Gastrocnemius medialis (tissue), 4 donors: ENCODE measurements at regions not wholly inside any gene's neighbourhood (a gene's known extent, or its start where the extent isn't known, plus 50 kb on each side); places are given as distances from the start of the nearest gene placed in this dataset.

Experiments used
- ATAC-seq, 2 donors: fragments of 150-250 bp; one replicate each; pipeline ENCODE4 v1.9.1; 2016
- DNase-seq, 2 donors: peaks; one replicate each; pipeline ENCODE4 v3.0.0-alpha.2; 2019
- H3K27ac ChIP-seq, 4 donors: fragments of 200-600 bp; sonication (generic); 1 replicate in 1 of 4; 2 replicates in 3 of 4; pipeline ENCODE4 v1.5.1; 2016 to 2018; ENCODE audit warnings: mild to moderate bottlenecking in 2 of 4, moderate library complexity in 1 of 4
- H3K27me3 ChIP-seq, 3 donors: fragments of 200-600 bp; sonication (generic) in 2 of 3; 1 replicate in 1 of 3; 2 replicates in 2 of 3; pipeline versions ENCODE4 v1.5.1 to v1.6.0; 2016 to 2019; ENCODE audit warnings: mild to moderate bottlenecking in 1 of 3, moderate library complexity in 1 of 3
- H3K36me3 ChIP-seq, 2 donors: fragments of 200-600 bp; sonication (generic) in 1 of 2; one replicate each; pipeline ENCODE4 v1.5.1; 2017 to 2018
- H3K4me1 ChIP-seq, 2 donors: fragments of 200-600 bp; sonication (generic) in 1 of 2; one replicate each; pipeline ENCODE4 v1.5.1; 2016 to 2017; ENCODE audit warnings: mild to moderate bottlenecking in 2 of 2
- H3K4me3 ChIP-seq, 4 donors: fragments of 200-600 bp; sonication (generic) in 3 of 4; 1 replicate in 1 of 4; 2 replicates in 3 of 4; pipeline ENCODE4 v1.5.1; 2016 to 2019; ENCODE audit warnings: mild to moderate bottlenecking in 2 of 4
- H3K9me3 ChIP-seq, 3 donors: fragments of 200-600 bp; sonication (generic) in 2 of 3; 1 replicate in 1 of 3; 2 replicates in 2 of 3; pipeline ENCODE4 v1.5.1; 2016 to 2019
- POLR2A ChIP-seq, 2 donors: fragments of 450-650 bp; IDR thresholded peaks; one replicate each; pipeline ENCODE4 v1.6.1; 2017; ENCODE audit warnings: antibody characterized with exemption in 2 of 2, mild to moderate bottlenecking in 2 of 2, moderate library complexity in 2 of 2
- in situ Hi-C, 4 donors: fragments of 200-750 bp; cut with MboI; loops; one replicate each; pipeline versions ENCODE4 v1.15.0 to v1.8.0; 2017; ENCODE audit warnings: low sequenced_read_pairs in 4 of 4
- intact Hi-C: fragments of 100-400 bp; cut with DNase I; formaldehyde crosslinking; loops from one replicate; pipeline ENCODE4 v1.15.1; 2023; ENCODE audit warnings: low total_unique reads
- TF ChIP-seq, protein P1 (sequence below), 5 experiments: fragments of 450-650 bp in 3 of 5; fragments of 200-600 bp in 2 of 5; sonication (generic) in 2 of 5; IDR thresholded peaks in 4 of 5; conservative IDR thresholded peaks in 1 of 5; 1 replicate in 4 of 5; 2 replicates in 1 of 5; pipeline ENCODE4 v1.5.1; 2016 to 2019; ENCODE audit warnings: antibody characterized with exemption in 5 of 5, mild to moderate bottlenecking in 3 of 5, moderate library complexity in 3 of 5

DNA sequence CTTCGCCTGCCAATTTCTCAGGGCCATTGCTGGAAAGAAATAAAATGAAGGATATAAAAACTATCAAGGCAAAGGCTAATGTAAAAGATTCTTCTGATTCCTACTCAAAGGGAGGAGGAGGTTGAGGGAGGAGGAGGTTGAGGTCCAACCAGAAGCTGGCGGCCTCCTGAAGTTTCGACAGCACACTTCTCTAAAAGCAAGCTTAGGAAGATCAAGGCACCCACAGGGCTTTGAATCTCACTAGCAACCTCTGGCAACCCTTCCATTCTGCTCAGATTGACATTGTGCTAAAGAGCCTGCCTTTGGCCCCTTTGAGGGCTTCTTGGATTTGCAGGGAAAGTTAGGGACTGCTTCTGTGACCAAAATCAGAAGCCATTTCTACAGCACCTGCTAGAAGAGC, 81.5 kb upstream of the TNRC6C start:
- in situ Hi-C loops: no loop called here
- Histone ChIP-seq H3K27ac (no peak overlapping the region), H3K9me3 (no peaks in the 10 kb centered on the region), H3K27me3 (no peaks in the 10 kb centered on the region), H3K4me3 (no peak overlapping the region), H3K4me1 (peaks cover 11 to 15% of the 10 kb centered on the region in 2 donors), H3K36me3 (no peaks in the 10 kb centered on the region)
- DNase-seq (no peak), ATAC-seq (no peak)
- TF ChIP-seq POLR2A (IDR thresholded peaks at IDR 0.05): no peak
- TF ChIP-seq, protein P1, sequence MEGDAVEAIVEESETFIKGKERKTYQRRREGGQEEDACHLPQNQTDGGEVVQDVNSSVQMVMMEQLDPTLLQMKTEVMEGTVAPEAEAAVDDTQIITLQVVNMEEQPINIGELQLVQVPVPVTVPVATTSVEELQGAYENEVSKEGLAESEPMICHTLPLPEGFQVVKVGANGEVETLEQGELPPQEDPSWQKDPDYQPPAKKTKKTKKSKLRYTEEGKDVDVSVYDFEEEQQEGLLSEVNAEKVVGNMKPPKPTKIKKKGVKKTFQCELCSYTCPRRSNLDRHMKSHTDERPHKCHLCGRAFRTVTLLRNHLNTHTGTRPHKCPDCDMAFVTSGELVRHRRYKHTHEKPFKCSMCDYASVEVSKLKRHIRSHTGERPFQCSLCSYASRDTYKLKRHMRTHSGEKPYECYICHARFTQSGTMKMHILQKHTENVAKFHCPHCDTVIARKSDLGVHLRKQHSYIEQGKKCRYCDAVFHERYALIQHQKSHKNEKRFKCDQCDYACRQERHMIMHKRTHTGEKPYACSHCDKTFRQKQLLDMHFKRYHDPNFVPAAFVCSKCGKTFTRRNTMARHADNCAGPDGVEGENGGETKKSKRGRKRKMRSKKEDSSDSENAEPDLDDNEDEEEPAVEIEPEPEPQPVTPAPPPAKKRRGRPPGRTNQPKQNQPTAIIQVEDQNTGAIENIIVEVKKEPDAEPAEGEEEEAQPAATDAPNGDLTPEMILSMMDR (IDR thresholded peaks at IDR 0.05 in 4 of 5, conservative IDR thresholded peaks at IDR 0.05 in 1 of 5): no peak
- intact Hi-C loops: no loop called here

DNA sequence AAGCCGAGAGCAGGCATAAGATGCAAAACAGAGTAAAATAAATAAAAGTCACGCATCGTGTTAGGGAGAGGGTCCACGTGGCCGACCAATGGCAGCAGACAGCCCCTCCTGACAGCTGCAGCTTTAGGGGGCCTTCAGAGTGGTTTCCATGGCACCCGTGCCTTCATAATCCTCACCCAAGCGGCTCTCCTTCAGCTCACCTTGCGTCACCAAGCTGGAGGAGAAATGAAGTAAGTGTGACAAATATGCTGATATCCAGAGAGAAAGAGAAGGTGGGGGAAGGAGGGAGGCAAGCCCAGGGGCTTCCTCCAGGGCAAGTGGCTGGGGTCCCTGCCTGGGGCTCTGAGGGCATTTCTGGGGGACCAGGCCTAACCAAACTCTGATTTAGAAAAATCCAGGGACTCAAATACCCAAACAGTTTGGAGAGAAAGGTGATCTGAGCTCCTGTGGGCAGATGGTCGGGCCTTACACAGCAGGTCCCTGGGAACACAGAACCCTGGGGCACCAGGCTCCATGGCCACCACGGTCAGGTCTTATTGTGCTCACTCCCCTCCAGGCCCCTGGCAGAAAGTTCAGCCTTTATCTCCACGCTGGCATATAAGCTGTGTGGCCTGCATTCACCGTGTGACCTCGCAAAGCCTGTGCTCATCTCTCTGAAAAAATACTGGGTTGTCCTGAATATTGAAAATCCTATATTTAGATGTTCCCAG, 80.7 kb upstream of the TNRC6C start:
- Histone ChIP-seq H3K27me3 (no peaks in the 10 kb centered on the region), H3K4me3 (no peak overlapping the region), H3K36me3 (no peaks in the 10 kb centered on the region), H3K27ac (no peak overlapping the region), H3K4me1 (peaks cover 16 to 17% of the 10 kb centered on the region in 2 donors), H3K9me3 (no peaks in the 10 kb centered on the region)
- DNase-seq: no peak
- in situ Hi-C loops (no loop called here), intact Hi-C loops (no loop called here)
- TF ChIP-seq POLR2A (IDR thresholded peaks at IDR 0.05): no peak
- TF ChIP-seq, protein P1 (IDR thresholded peaks at IDR 0.05 in 4 of 5, conservative IDR thresholded peaks at IDR 0.05 in 1 of 5): no peak
- ATAC-seq: no peak

GRCh38 chr17:77879226-77879895, 79.1 kb upstream of the TNRC6C start:
- intact Hi-C loops: no loop called here
- H3K27me3 ChIP-seq: no peaks in the 10 kb centered on the region
- no peak for DNase-seq

DNA sequence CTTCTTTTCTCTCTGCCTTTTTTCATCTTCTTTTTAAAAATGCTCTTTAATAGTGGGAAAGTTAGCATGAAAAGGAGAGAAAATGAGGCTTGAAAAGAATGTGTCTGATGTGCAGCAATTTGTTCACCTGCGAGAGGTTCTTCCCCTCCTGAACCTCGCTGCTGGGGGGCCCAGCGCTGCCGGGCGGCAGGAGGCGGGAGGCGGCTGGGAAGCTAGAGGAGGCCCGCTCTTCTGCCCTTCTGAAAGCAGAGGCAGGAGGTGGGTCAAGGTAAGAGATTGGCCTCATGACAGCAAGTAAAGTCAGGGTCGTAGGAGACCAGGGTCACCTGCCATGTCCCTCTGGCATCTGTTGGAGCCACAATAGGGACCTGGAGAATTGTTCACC, 78.6 kb upstream of the TNRC6C start:
- intact Hi-C loops (no loop called here), in situ Hi-C loops (no loop called here)
- no peaks in the 10 kb centered on the region for H3K36me3 ChIP-seq
- DNase-seq (no peak), ATAC-seq (no peak)
- H3K9me3 ChIP-seq: no peaks in the 10 kb centered on the region
- no peak overlapping the region for H3K4me3 ChIP-seq
- peaks cover 16 to 17% of the 10 kb centered on the region in 2 donors for H3K4me1 ChIP-seq
- H3K27ac ChIP-seq: no peak overlapping the region
- no peak for TF ChIP-seq POLR2A (IDR thresholded peaks at IDR 0.05)
- TF ChIP-seq, protein P1 (IDR thresholded peaks at IDR 0.05 in 4 of 5, conservative IDR thresholded peaks at IDR 0.05 in 1 of 5): no peak
- no peaks in the 10 kb centered on the region for H3K27me3 ChIP-seq

More at GRCh38 chr17:77879226-77879895, 79.1 kb upstream of the TNRC6C start:
- Histone ChIP-seq H3K4me3 (no peak overlapping the region), H3K36me3 (no peaks in the 10 kb centered on the region), H3K27ac (no peak overlapping the region), H3K9me3 (no peaks in the 10 kb centered on the region), H3K4me1 (peaks cover 16 to 17% of the 10 kb centered on the region in 2 donors)
- TF ChIP-seq POLR2A (IDR thresholded peaks at IDR 0.05): no peak
- TF ChIP-seq, protein P1 (IDR thresholded peaks at IDR 0.05 in 4 of 5, conservative IDR thresholded peaks at IDR 0.05 in 1 of 5): no peak
- in situ Hi-C loops: no loop called here
- ATAC-seq: no peak
